BLaER1 treated with 17β-estradiol and CSF1 and Interleukin-3, amounts not matched to agents 10 nM and 100 nM (cell line): ENCODE measurements at regions not wholly inside any gene's neighbourhood (a gene's known extent, or its start where the extent isn't known, plus 50 kb on each side); places are given as distances from the start of the nearest gene placed in this dataset.
"Not testable (repeated sequence)": the region's sequence is repeated elsewhere in the genome, so short reads cannot be mapped to it uniquely, and the experiment has no call there.

Source experiments
- H3K27ac ChIP-seq, 11 experiments: shearing (Covaris generic); formaldehyde crosslinking; 2 replicates each; pipeline ENCODE4 v1.8.1; 2022
- H3K27me3 ChIP-seq, 11 experiments: shearing (Covaris generic); formaldehyde crosslinking; 2 replicates each; pipeline ENCODE4 v1.8.1; 2022
- H3K36me3 ChIP-seq, 11 experiments: shearing (Covaris generic); formaldehyde crosslinking; 2 replicates each; pipeline ENCODE4 v1.8.1; 2022
- H3K4me1 ChIP-seq, 10 experiments: shearing (Covaris generic); formaldehyde crosslinking; 2 replicates each; pipeline ENCODE4 v1.8.1; 2022
- H3K4me2 ChIP-seq, 11 experiments: shearing (Covaris generic); formaldehyde crosslinking; 2 replicates each; pipeline ENCODE4 v1.8.1; 2022
- H3K4me3 ChIP-seq, 10 experiments: shearing (Covaris generic); formaldehyde crosslinking; 2 replicates each; pipeline ENCODE4 v1.8.1; 2022
- H3K9ac ChIP-seq, 11 experiments: shearing (Covaris generic); formaldehyde crosslinking; 2 replicates each; pipeline ENCODE4 v1.8.1; 2022
- H3K9me3 ChIP-seq, 11 experiments: shearing (Covaris generic); formaldehyde crosslinking; replicated peaks in 1 of 11; 2 replicates each; pipeline ENCODE4 v1.8.1; 2022
- H4K20me1 ChIP-seq, 11 experiments: shearing (Covaris generic); formaldehyde crosslinking; 2 replicates each; pipeline ENCODE4 v1.8.1; 2022
- Cebpa-rat ChIP-seq, 11 experiments: shearing (Covaris generic); IDR thresholded peaks; 2 replicates each; pipeline ENCODE4 v1.8.1; 2022

- Histone ChIP-seq H4K20me1 (no peaks in the 10 kb centered on the region), H3K27ac (no peak overlapping the region), H3K4me2 (no peak overlapping the region), H3K4me1 (peaks cover 0 to 7% (median 0%) of the 10 kb centered on the region in 10 experiments; a peak in 3 of 20 replicates), H3K9ac (no peak overlapping the region), H3K9me3 (peaks cover 4 to 28% (median 16%) of the 10 kb centered on the region in 11 experiments; a peak in 19 of 22 replicates), H3K27me3 (no peaks in the 10 kb centered on the region), H3K4me3 (no peak overlapping the region), H3K36me3 (no peaks in the 10 kb centered on the region)
- TF ChIP-seq Cebpa-rat (IDR thresholded peaks at IDR 0.05), result no peak
These were observed 103.7 kb downstream of the TPBG start for GRCh38 chr6:82467338-82467737.

- peaks cover 4 to 28% (median 16%) of the 10 kb centered on the region in 11 experiments; a peak in 19 of 22 replicates for H3K9me3 ChIP-seq
- not testable (repeated sequence) for H3K4me1 ChIP-seq, H3K9ac ChIP-seq, H3K27me3 ChIP-seq, H3K27ac ChIP-seq, H3K4me2 ChIP-seq, H3K36me3 ChIP-seq, H3K4me3 ChIP-seq, H4K20me1 ChIP-seq
These were observed 106.5 kb downstream of the TPBG start for GRCh38 chr6:82470123-82470522.

- H3K4me3 ChIP-seq, H3K27me3 ChIP-seq, H3K4me2 ChIP-seq, H3K4me1 ChIP-seq, H3K27ac ChIP-seq, H3K36me3 ChIP-seq, H3K9me3 ChIP-seq, H3K9ac ChIP-seq, H4K20me1 ChIP-seq: not testable (repeated sequence)
These were observed 111.5 kb downstream of the TPBG start for GRCh38 chr6:82475106-82475505.

- Histone ChIP-seq H3K27me3 (no peaks in the 10 kb centered on the region), H3K4me2 (no peak overlapping the region), H3K9ac (no peak overlapping the region), H3K27ac (no peak overlapping the region), H4K20me1 (no peaks in the 10 kb centered on the region), H3K4me3 (no peak overlapping the region), H3K4me1 (no peaks in the 10 kb centered on the region), H3K9me3 (peaks cover 0 to 22% (median 10%) of the 10 kb centered on the region in 11 experiments; a peak in 12 of 22 replicates), H3K36me3 (no peaks in the 10 kb centered on the region)
- TF ChIP-seq Cebpa-rat (IDR thresholded peaks at IDR 0.05), result no peak
These were observed 120.4 kb downstream of the TPBG start for GRCh38 chr6:82484001-82484400.

GRCh38 chr6:82484737-82485626 is 121.4 kb downstream of the TPBG start:
- Histone ChIP-seq H3K4me1 (no peaks in the 10 kb centered on the region), H3K9ac (no peak overlapping the region), H3K36me3 (no peaks in the 10 kb centered on the region), H4K20me1 (no peaks in the 10 kb centered on the region), H3K9me3 (peaks cover 0 to 32% (median 12%) of the 10 kb centered on the region in 11 experiments; a peak in 16 of 22 replicates), H3K27ac (no peak overlapping the region), H3K4me3 (no peak overlapping the region), H3K4me2 (no peak overlapping the region), H3K27me3 (no peaks in the 10 kb centered on the region)
- TF ChIP-seq Cebpa-rat (IDR thresholded peaks at IDR 0.05), result no peak

GRCh38 chr6:82487895-82488294 is 124.3 kb downstream of the TPBG start:
- H3K27ac ChIP-seq, result no peak overlapping the region
- H3K9ac ChIP-seq, result no peak overlapping the region
- no peak overlapping the region for H3K4me3 ChIP-seq
- H3K9me3 ChIP-seq, result peaks cover 3 to 35% (median 14%) of the 10 kb centered on the region in 11 experiments; a peak in 16 of 22 replicates
- H3K27me3 ChIP-seq, result no peaks in the 10 kb centered on the region
- H3K4me1 ChIP-seq, result no peaks in the 10 kb centered on the region
- no peak overlapping the region for H3K4me2 ChIP-seq
- no peaks in the 10 kb centered on the region for H4K20me1 ChIP-seq
- no peaks in the 10 kb centered on the region for H3K36me3 ChIP-seq
- TF ChIP-seq Cebpa-rat (IDR thresholded peaks at IDR 0.05), result no peak

- peaks cover 3 to 35% (median 14%) of the 10 kb centered on the region in 11 experiments; a peak in 16 of 22 replicates for H3K9me3 ChIP-seq
- TF ChIP-seq Cebpa-rat (IDR thresholded peaks at IDR 0.05), result no peak
These were observed 124.8 kb downstream of the TPBG start for GRCh38 chr6:82488403-82488802.

GRCh38 chr6:82492134-82492533 is 128.5 kb downstream of the TPBG start:
- Histone ChIP-seq H3K9me3 (peaks cover 0 to 25% (median 11%) of the 10 kb centered on the region in 11 experiments; a peak in 14 of 22 replicates), H3K36me3 (no peaks in the 10 kb centered on the region), H3K4me2 (no peak overlapping the region), H3K4me3 (no peak overlapping the region), H3K4me1 (no peaks in the 10 kb centered on the region), H3K9ac (no peak overlapping the region), H3K27ac (no peak overlapping the region), H4K20me1 (no peaks in the 10 kb centered on the region), H3K27me3 (no peaks in the 10 kb centered on the region)
- TF ChIP-seq Cebpa-rat (IDR thresholded peaks at IDR 0.05), result no peak

More at GRCh38 chr6:82488403-82488802, 124.8 kb downstream of the TPBG start:
- H3K27me3 ChIP-seq, result no peaks in the 10 kb centered on the region
- no peak overlapping the region for H3K4me3 ChIP-seq
- H4K20me1 ChIP-seq, result no peaks in the 10 kb centered on the region
- H3K4me2 ChIP-seq, result no peak overlapping the region
- no peak overlapping the region for H3K9ac ChIP-seq
- no peaks in the 10 kb centered on the region for H3K4me1 ChIP-seq
- no peak overlapping the region for H3K27ac ChIP-seq
- H3K36me3 ChIP-seq, result no peaks in the 10 kb centered on the region

- no peak overlapping the region for H3K4me2 ChIP-seq
- H3K27me3 ChIP-seq, result no peaks in the 10 kb centered on the region
- no peaks in the 10 kb centered on the region for H3K36me3 ChIP-seq
- H3K27ac ChIP-seq, result no peak overlapping the region
- no peak overlapping the region for H3K9ac ChIP-seq
- peaks cover 0 to 18% (median 11%) of the 10 kb centered on the region in 11 experiments; a peak in 14 of 22 replicates for H3K9me3 ChIP-seq
- TF ChIP-seq Cebpa-rat (IDR thresholded peaks at IDR 0.05), result no peak
- H3K4me3 ChIP-seq, result no peak overlapping the region
- H4K20me1 ChIP-seq, result no peaks in the 10 kb centered on the region
- no peaks in the 10 kb centered on the region for H3K4me1 ChIP-seq
These were observed 129.8 kb downstream of the TPBG start for GRCh38 chr6:82493467-82493866.

GRCh38 chr6:82494367-82494766 is 130.8 kb downstream of the TPBG start:
- no peak for TF ChIP-seq Cebpa-rat (IDR thresholded peaks at IDR 0.05)
- H3K4me2 ChIP-seq, result no peak overlapping the region
- no peaks in the 10 kb centered on the region for H3K4me1 ChIP-seq
- H3K9ac ChIP-seq, result no peak overlapping the region
- no peaks in the 10 kb centered on the region for H3K36me3 ChIP-seq
- H3K27me3 ChIP-seq, result no peaks in the 10 kb centered on the region
- no peak overlapping the region for H3K4me3 ChIP-seq
- no peak overlapping the region for H3K27ac ChIP-seq
- no peaks in the 10 kb centered on the region for H4K20me1 ChIP-seq
- H3K9me3 ChIP-seq, result peaks cover 0 to 9% (median 5%) of the 10 kb centered on the region in 11 experiments; a peak in 9 of 22 replicates

- H3K36me3 ChIP-seq, H3K4me3 ChIP-seq, H3K4me1 ChIP-seq, H3K4me2 ChIP-seq, H3K9me3 ChIP-seq, H3K9ac ChIP-seq, H3K27me3 ChIP-seq, H3K27ac ChIP-seq, H4K20me1 ChIP-seq: not testable (repeated sequence)
These were observed 138.3 kb downstream of the TPBG start for GRCh38 chr6:82501901-82502300.
